ENCODE measurements at regions not wholly inside any gene's neighbourhood (a gene's known extent, or its start where the extent isn't known, plus 50 kb on each side); places are given as distances from the start of the nearest gene placed in this dataset.

DNA sequence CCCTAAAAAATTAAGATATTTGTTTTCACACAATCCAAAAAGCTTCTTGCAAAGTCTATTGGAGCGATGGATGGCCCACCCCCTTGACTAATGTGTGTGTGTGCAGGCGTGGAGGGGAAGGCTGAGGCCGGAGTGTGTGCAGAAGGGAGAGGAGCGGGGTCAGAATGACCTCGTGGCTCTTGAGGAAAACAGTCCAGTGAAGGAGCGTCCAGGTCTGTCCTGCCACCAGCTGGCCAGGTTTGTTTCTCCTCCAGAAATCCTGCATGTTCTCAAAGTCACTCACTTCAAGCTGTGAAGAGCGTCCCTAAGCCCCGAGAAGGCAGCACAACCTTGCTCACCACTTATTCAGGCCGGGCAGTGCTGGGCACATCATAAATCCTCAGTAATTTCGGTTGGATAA, 69.5 kb upstream of the SSX2IP start:
- DNase-seq (ENCODE audit: low read depth in 2 of 2) = no peak

DNA sequence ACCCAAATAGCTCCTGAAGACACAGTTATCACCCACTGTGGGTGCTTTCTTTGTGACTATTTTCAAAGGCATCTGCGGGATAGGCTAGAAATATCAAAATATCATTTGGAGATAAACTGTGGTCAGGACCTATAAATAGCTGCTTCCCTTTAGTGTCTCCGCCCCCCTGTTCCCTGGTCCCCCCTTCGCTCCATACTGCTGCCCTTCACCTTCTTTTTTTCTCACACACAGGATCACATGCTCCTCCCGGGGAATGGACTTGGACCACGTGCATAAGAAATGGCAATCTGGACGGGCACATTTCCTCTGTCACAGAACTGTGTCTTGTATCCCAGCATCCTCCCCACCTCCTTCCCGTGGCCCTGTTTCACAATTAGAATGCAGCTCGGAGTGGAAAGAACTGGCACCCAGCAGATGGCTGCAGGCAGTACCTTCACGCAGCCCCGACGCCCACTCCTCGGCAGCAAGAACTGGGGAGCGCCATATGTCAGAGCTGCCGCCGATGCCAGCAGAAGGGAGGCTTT, 68.8 kb upstream of the SSX2IP start:
- no peak for DNase-seq (ENCODE audit: low read depth in 2 of 2)

DNA sequence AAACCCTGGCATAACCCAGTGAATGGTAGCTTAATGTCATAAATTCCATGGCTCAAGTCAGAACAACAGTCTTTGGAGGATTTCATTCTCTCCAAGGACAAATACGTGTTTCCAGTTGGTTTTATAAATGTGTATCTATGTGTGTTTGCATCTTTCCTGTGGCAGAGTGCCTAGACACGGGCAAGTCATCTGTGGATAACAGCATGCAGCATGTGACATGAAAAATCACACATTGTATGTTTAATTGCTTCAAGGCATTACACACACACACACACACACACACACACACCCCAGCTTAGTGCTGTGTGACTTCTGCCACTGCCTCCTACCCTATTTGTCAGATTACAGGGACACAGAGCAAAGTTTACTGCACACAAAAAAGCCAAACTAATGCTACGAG, 68.2 kb upstream of the SSX2IP start:
- no peak for DNase-seq (ENCODE audit: low read depth in 2 of 2)

DNA sequence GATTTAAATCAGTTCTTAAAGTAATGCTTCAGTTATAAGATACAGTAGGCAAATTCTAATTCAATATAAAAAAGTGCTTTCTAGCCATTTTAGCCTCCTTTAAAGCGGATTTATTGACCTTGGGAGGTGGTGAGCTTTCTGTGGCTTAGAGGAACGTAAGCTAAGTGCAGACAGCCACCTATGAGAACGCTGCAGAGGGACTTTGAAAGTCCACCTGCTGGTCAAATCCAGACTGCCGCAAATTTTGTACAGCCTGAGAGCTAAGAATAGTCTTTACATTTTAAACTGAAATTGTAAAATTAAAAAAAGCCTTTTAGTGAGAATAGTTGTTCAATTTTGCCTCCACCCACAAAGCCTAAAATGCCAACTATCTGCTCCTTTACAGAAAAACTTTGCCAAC, 67.0 kb upstream of the SSX2IP start:
- DNase-seq (ENCODE audit: low read depth in 2 of 2) = no peak

DNA sequence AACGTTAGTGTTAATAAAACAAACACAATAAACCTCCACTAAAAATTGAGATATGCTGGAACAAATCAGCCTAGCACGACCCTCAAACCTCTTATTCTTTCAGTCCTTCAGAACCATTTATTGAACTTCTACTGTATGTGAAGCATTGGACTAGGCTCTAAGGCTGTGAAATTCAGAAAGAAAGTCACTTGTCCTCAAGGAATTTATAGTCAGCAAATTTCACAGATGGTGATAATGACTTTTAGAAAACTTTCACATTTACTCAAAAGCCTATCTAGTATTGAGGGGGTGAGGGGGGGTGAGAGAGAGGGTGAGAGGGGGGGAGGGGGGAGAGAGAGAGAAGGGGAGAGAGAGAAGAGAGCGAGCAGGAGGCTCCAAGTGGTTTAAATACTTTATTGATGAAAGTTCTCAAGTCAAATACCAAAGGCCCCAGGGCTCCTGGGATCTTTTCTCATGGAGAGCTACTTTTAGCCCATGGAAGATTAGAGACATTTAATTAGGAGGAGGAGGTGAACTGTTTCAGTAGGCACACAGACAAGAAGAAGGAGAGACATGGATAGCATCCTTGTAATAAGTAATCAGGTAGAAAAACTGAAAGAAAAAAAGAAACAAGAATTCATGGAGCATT, 66.3 kb upstream of the SSX2IP start:
- no peak for DNase-seq (ENCODE audit: low read depth in 2 of 2)

DNA sequence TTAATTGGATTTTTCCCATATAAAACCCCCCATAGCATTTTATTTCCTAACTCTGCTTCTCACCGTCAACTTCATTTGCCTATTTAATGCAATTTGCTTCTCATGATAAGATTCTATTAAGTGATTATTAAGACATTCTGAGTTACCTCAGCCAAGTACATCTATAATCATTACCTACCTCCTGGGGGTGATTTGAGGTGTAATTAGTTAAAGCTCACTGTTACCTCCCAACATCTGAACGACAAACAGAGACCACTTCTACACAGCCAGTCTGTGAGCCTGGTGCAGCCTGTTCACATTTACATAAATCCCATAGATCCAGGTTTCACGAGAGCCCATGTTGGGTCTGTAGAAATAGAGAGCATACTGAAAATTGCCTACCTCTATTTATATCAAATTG, 65.7 kb upstream of the SSX2IP start:
- DNase-seq (ENCODE audit: low read depth in 2 of 2) = no peak

DNA sequence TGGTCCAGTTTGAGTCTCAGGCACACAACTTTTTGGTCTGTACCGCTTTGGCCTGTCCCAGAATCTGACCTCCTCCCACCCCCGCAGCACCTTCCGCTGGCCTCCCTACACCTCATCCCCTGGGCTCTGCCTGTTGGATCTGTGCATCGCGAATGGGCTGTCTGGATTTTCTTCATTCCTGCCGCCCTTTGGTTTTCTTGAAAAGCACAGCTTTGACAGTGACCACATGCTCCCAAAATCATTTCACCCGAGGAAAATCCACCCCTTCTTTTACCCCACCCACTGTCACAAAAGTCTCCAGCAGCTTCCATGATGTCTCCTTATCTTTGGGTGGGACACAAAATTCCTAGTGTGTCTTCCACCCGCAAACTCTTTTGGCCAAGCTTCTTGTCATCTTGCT, 65.0 kb upstream of the SSX2IP start:
- no peak for DNase-seq (ENCODE audit: low read depth in 2 of 2)

DNA sequence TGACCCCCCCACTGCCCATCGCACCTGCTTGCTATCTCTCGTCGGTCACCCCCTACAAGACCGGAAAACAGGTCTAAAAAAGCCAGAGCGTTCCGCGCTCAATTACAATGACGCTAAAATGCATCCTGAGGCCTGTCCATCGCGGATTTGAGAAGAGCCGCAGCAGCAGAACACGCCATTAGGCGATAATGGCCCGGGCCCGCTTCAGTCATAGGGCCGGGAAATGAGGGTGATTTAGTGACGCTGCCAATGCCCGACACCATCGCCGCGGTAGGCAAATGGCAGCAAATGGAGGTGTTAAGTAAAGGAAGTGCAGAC, 64.1 kb upstream of the SSX2IP start:
- DNase-seq (ENCODE audit: low read depth in 2 of 2) = no peak

DNA sequence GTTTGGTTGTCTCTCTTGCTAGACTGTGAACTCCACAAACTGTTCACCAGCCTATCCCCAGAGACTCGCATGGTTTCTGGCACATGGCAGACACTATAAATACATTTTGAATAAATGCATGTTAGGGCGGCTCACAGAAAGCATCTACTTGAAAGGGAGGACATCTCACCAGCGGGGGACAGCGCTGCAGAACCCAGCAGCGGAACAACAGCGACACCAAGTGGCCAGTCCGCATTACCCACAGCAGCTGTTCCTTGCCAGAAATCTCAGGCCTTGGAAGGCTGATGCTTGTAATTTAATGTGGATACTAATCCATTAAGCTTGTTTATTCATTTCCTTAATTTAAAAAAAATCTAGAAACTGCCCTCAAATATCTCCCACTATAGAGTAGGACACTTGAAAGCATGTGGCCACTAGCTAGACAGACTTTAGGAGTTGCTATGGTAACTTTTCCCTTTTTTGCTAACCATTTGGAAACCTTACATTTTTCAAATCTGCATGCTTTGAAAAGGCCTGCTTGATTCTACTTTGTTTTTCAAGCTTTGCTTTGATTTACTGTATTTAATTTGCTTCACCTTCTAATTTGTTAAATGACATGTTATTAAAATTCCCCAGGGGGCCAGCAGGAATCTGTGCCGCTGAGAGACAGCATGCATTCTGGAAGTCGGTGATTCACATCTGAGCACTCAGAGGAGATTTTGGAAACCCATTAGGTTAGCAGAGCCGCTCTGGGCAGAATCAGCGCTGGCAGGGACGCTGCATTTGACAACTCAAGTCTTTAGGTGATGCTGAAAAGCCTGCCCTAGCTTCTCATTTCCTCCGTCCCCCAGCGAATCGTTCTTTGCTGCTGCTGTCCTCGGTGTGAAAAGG, 63.5 kb upstream of the SSX2IP start:
- DNase-seq (ENCODE audit: low read depth in 2 of 2) = peak; percentile 58 to 66

DNA sequence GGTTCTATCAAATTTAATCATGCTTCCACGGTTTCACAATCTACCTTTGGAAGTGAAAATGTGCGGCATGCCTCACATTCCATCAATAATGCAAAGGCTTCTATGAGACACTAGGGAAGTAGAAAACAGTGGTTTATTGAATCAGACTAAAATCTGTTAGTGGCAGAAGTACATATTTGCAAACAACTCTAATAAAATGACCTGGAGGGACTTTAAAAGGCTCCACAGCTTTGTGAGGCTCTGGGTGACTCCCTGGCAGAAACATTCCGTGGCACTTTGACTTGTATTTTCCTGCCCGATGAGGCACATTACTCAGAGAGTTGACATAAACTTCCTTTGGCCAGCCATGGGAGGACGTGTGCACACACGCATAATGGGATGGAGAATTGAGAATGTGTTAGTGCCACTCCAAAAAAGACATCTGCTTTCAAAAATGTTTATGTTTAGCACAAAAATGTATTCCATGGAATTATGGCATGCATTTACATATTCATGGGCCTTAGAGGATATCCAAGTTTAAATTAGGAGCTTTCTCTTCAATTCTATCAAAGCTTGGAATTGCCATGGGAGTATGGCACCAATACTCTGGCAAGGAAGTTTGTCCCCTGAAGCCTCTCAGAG, 60.0 kb upstream of the SSX2IP start:
- no peak for DNase-seq (ENCODE audit: low read depth in 2 of 2)

DNA sequence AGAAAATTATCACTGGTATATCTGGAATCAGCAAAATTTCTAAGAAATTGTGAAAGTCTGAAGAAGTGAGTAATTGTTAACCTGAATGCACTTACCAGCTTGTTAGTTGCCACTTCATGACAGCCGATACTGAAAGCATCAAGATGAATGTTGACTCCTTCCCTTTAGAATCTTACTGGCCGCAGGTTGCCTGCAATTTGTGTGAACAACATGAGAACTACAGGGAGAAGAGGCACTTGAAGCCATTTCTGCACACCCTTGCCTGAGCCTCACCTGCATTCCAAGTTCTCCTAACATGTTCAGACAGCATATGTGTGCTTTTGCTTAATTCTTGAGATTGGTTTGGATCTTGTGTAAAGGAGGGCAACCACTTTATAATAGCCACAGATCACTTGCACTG, 59.2 kb upstream of the SSX2IP start:
- DNase-seq (ENCODE audit: low read depth in 2 of 2) = no peak

DNA sequence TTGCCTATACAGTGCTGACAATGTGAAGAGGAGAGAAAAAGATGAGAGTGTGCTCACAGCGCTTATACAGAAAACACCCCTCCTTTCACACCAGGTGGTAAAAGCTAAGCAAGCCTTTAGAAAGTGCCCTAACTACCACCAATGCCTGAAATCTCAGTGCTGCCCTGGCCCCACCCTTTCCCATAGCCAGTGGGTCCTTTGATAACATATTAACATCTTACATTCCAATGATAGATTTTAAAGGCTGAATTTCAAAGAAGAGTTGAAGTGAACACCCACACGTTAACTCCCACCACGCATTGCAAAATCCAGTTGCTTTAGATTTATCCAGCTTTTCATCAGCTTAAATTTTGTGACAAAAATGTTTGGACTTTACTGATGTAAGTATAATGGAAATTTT, 58.1 kb upstream of the SSX2IP start:
- no peak for DNase-seq (ENCODE audit: low read depth in 2 of 2)

DNA sequence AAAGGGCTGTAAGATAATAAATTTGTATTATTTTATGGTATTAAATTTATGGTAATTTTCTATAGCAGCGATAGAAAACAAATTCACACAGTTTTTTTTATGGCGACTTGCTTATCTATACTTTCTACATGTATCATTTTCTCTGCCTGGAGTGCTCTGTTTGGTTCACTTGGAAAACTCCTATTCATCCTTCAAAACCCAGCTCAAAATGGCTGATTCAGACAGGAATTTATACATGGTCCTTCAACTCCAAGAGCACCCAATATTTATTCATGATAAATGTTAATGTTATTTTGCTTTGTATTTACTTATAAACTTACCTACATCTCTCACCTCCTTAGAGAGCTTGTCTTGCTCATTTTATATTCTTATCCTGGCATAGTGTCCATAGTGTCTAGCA, 55.6 kb upstream of the SSX2IP start:
- DNase-seq (ENCODE audit: low read depth in 2 of 2) = no peak

DNA sequence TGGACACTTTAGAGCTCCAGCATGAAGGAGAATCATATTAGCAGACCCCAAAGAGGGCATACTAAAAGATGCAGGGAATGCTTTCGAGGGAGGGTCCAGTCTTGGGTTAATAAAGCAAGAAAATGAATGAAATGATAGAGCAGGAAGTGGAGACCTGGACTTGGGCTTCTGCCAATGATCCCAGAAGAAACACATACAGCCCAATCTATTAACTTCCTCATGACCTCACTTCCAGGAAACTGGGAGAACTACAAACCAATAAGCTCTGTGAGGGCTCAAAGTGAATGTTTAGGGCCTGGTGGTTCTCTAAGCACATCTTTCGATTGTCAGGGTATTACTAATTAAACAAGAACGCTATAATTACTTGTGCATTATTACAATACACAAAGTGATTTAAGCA, 53.6 kb upstream of the SSX2IP start:
- DNase-seq (ENCODE audit: low read depth in 2 of 2) = no peak

DNA sequence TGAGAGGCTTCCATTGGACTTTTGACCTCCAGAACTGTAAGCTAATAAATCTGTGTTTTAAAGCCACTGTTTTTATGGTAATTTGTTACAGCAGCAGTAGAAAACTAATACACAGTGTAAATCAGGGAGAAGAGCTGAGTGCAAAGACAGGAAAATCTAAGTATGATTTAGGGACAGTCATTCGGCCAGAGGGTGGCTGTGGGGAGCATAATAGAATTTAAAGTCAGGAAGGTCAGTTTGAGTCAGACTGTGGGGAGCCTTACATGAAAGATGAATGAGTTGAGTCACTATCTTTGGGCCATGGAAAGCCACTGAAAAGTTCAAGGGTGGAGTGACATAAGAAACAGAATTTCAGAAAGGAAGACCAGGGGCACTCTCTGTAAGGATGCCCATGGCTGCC, 52.4 kb upstream of the SSX2IP start:
- DNase-seq (ENCODE audit: low read depth in 2 of 2) = no peak

DNA sequence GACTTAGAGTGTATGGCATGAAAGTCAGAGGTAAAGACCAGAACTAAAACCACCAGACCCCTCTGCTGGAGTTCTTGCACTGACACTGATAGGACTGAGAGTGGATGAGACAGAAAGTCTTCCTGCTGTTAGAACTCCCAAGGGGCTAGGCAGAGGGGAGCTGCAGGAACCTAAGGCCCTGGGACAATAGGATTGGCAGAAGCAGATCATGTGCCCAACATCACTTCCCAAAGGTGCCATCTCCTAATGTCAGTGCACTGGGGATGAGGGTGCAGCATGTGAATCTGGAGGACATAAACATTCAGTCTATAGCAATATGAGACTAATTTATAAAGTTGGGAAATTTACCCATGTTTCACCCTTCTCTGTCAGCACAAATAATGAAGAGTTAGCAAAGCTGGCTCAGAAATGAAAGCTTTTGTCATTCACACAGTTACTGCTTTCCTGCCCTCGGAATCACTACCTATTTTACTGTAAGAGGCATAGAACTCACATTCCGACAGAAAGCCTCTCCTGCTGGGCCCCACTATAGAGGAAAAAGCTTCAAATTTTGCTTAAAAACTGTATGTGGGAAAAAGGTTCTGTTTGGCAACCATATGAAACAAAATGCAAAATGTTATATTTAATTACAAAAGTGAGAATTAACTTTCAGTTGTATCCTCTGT, 49.9 kb upstream of the SSX2IP start:
- no peak for DNase-seq (ENCODE audit: low read depth in 2 of 2)
